ENCODE measurements at regions not wholly inside any gene's neighbourhood (a gene's known extent, or its start where the extent isn't known, plus 50 kb on each side); places are given as distances from the start of the nearest gene placed in this dataset.

GRCh38 chr2:18342901-18343300, 217.6 kb downstream of the RDH14 start:
- no peak for TF ChIP-seq ZNF207 (IDR thresholded peaks at IDR 0.05; ENCODE audit: borderline replicate concordance)
- TF ChIP-seq CTCF (IDR thresholded peaks at IDR 0.05 in 2 of 3, conservative IDR thresholded peaks at IDR 0.05 in 1 of 3; ENCODE audit: control insufficient read depth in 2 of 3, extremely low read depth in 1 of 3, insufficient read depth in 1 of 3, low read depth in 3 of 3, low read length in 3 of 3): no peak
- TF ChIP-seq EP300 (IDR thresholded peaks at IDR 0.05; ENCODE audit: borderline replicate concordance in 1 of 2, control insufficient read depth in 1 of 2, low read depth in 2 of 2, low read length in 2 of 2): no peak
- TF ChIP-seq GABPA (IDR thresholded peaks at IDR 0.05; ENCODE audit: low read depth): no peak
- no peak for TF ChIP-seq SMARCA5 (IDR thresholded peaks at IDR 0.05)
- no peak for TF ChIP-seq WRNIP1 (IDR thresholded peaks at IDR 0.05; ENCODE audit: borderline replicate concordance, low read depth, low read length)
- no peak for TF ChIP-seq RAD51 (IDR thresholded peaks at IDR 0.05)
- no peak for TF ChIP-seq EZH2 (IDR thresholded peaks at IDR 0.05; ENCODE audit: borderline replicate concordance, control insufficient read depth, low read depth, low read length)
- no peak for TF ChIP-seq KAT2A (conservative IDR thresholded peaks at IDR 0.05; ENCODE audit: control insufficient read depth, low read depth, low read length)
- no peak for TF ChIP-seq E4F1 (IDR thresholded peaks at IDR 0.05; ENCODE audit: borderline replicate concordance, partially characterized antibody)
- no peak for TF ChIP-seq NR2C2 (IDR thresholded peaks at IDR 0.05; ENCODE audit: borderline replicate concordance, control insufficient read depth, insufficient read length, low read depth)
- TF ChIP-seq HDGF (IDR thresholded peaks at IDR 0.05): no peak
- no peak for TF ChIP-seq ETV6 (conservative IDR thresholded peaks at IDR 0.05 in 1 of 2, IDR thresholded peaks at IDR 0.05 in 1 of 2; ENCODE audit: borderline replicate concordance in 1 of 2, low read depth in 1 of 2)
